Nephron progenitor cell (in vitro differentiated cells): ENCODE measurements at regions not wholly inside any gene's neighbourhood (a gene's known extent, or its start where the extent isn't known, plus 50 kb on each side); places are given as distances from the start of the nearest gene placed in this dataset.

Experiments used
- DNase-seq: peaks from one replicate; pipeline ENCODE4 v3.0.0; 2021
- H3K27ac Mint-ChIP-seq: 2 replicates; pipeline ENCODE4 v1.8.0; 2021; ENCODE audit warnings: mild to moderate bottlenecking, moderate library complexity, mixed read lengths
- H3K27me3 Mint-ChIP-seq: 2 replicates; pipeline ENCODE4 v1.8.0; 2021; ENCODE audit warnings: mild to moderate bottlenecking, low read depth, mixed read lengths; ENCODE audit not compliant: poor library complexity
- H3K36me3 Mint-ChIP-seq: 2 replicates; pipeline ENCODE4 v1.8.0; 2021; ENCODE audit warnings: low read depth, mixed read lengths
- H3K4me1 Mint-ChIP-seq: 2 replicates; pipeline ENCODE4 v1.8.0; 2021; ENCODE audit warnings: mixed read lengths
- H3K4me3 Mint-ChIP-seq: 2 replicates; pipeline ENCODE4 v1.8.0; 2021; ENCODE audit warnings: mild to moderate bottlenecking, moderate library complexity, mixed read lengths
- H3K9me3 Mint-ChIP-seq: 2 replicates; pipeline ENCODE4 v1.8.0; 2021; ENCODE audit warnings: mild to moderate bottlenecking, moderate library complexity, mixed read lengths
- TF ChIP-seq, protein P1 (sequence below): fragments of 200-600 bp; sonication (generic); IDR thresholded peaks from 2 replicates; pipeline ENCODE4 v1.5.0; 2021; ENCODE audit warnings: antibody characterized with exemption

DNA sequence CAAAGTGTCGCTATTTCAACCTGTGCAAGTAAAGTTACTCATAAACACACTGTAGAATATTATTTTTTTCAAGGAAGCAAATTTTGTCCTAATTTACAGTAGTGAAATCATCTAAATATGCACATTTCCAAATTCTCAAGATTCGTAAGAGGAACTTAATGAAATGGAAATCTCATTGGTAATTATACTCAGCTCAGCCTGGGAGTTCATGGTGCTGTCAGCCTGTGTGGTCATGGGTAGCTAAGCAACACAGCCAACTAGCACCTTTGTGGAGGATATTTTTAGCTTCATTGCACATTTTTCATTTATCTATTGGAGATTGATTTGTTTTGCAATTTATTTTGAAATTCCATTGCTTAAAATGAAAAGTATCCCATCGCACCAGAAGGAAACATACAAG, 975.7 kb upstream of the ZEB2 start:
- TF ChIP-seq, protein P1, sequence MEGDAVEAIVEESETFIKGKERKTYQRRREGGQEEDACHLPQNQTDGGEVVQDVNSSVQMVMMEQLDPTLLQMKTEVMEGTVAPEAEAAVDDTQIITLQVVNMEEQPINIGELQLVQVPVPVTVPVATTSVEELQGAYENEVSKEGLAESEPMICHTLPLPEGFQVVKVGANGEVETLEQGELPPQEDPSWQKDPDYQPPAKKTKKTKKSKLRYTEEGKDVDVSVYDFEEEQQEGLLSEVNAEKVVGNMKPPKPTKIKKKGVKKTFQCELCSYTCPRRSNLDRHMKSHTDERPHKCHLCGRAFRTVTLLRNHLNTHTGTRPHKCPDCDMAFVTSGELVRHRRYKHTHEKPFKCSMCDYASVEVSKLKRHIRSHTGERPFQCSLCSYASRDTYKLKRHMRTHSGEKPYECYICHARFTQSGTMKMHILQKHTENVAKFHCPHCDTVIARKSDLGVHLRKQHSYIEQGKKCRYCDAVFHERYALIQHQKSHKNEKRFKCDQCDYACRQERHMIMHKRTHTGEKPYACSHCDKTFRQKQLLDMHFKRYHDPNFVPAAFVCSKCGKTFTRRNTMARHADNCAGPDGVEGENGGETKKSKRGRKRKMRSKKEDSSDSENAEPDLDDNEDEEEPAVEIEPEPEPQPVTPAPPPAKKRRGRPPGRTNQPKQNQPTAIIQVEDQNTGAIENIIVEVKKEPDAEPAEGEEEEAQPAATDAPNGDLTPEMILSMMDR: no peak
- no peaks in the 10 kb centered on the region for H3K27me3 Mint-ChIP-seq
- peaks cover 15% of the 10 kb centered on the region for H3K36me3 Mint-ChIP-seq
- no peak overlapping the region for H3K4me3 Mint-ChIP-seq
- H3K4me1 Mint-ChIP-seq: peaks cover 5% of the 10 kb centered on the region
- H3K27ac Mint-ChIP-seq: no peak overlapping the region
- peaks cover 23% of the 10 kb centered on the region for H3K9me3 Mint-ChIP-seq
- no peak for DNase-seq

DNA sequence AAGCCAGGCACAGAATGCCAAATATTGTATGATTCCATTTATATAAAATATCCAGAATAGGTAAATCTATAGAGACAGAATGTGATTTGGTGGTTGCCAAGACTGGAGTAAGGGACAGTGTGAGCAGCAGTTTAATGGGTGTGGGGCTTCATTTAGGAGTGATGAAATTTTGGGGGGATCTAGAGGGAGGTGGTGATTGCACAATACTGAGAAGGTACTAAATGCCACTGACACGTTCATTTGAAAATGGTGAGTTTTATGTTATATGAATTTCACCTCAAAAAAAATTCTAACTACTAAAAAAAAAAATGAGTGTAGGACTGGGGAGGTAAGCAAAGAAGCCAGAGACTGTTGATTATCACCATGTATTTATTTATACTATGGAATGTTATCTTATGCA, 974.5 kb upstream of the ZEB2 start:
- Mint-ChIP-seq H3K9me3 (peaks cover 23% of the 10 kb centered on the region), H3K36me3 (peaks cover 15% of the 10 kb centered on the region), H3K4me3 (no peak overlapping the region), H3K4me1 (peaks cover 5% of the 10 kb centered on the region), H3K27me3 (no peaks in the 10 kb centered on the region), H3K27ac (no peak overlapping the region)
- no peak for DNase-seq
- TF ChIP-seq, protein P1: no peak

DNA sequence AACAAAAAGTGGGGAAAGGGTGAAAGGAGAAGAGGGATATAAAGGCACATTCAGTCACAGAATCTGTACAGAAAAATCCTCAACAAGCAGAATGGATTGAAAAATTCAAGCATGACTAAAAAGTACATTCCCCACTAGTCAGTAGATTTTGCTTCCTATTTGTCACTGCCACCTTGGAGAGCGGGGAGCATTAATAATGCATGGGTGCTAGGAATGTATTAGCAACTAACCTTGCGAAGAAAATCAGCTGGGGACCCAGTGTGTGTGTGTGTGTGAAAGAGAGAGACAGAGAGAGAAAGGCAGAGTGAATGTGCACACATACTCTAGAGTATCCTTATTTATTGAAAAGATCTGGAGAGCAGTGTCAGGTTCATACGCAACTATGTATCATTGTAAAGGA, 968.7 kb upstream of the ZEB2 start:
- H3K9me3 Mint-ChIP-seq: peaks cover 20% of the 10 kb centered on the region
- DNase-seq: no peak
- H3K36me3 Mint-ChIP-seq: peaks cover 15% of the 10 kb centered on the region
- H3K4me3 Mint-ChIP-seq: no peak overlapping the region
- no peaks in the 10 kb centered on the region for H3K4me1 Mint-ChIP-seq
- TF ChIP-seq, protein P1: no peak
- H3K27ac Mint-ChIP-seq: no peak overlapping the region
- no peaks in the 10 kb centered on the region for H3K27me3 Mint-ChIP-seq

DNA sequence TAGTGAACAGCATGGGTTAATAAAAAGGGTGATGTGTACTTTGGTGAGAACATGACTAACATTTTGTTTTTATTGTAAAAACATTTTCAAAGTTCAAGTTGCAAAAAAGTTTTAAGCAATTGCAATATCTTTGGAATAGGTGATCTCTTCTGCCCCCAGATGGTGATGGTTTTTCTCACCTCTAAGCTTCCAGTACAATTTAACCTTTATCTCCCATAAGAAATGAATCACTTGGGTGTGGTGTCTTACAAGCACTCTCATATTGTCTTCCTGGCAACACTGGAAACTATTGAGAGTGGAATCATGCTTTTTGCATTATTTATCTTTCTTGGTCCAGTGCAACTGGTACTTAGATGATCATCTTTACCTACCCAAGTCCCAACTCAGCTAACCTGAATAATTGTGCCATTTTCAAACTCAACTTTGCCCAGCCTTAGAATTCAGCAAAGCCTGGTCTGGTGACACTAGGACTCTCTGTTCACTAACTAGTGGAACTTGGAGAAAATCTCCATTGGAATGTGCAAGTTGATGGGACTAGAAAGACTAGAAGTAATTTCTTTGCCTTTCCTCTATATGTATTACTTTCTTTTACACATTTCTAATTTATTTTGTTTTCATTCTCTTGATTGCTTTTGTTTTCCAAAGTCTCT, 964.7 kb upstream of the ZEB2 start:
- DNase-seq: no peak
- Mint-ChIP-seq H3K9me3 (no peaks in the 10 kb centered on the region), H3K27ac (no peak overlapping the region), H3K27me3 (no peaks in the 10 kb centered on the region), H3K4me1 (no peaks in the 10 kb centered on the region), H3K36me3 (no peaks in the 10 kb centered on the region), H3K4me3 (no peak overlapping the region)
- TF ChIP-seq, protein P1: no peak

DNA sequence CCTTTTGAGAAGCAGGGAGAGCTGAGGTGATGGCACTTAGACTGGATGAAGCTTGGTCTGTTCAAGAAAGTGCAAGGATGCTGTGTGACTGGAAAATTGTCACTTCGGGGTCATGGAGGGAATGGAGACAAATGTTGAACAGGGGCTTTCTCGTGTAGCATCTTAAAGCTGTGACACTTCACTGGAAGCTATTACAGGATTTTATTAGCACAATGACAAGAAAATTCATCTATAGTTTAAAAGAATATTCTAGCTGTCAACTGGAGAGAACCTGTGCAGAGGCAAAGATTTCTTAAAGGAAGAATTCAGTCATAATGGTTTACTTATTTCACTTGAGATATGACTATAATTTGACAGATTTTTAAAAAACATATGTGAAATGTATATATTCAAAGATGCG, 963.9 kb upstream of the ZEB2 start:
- Mint-ChIP-seq H3K36me3 (no peaks in the 10 kb centered on the region), H3K27me3 (no peaks in the 10 kb centered on the region), H3K4me3 (no peak overlapping the region), H3K9me3 (no peaks in the 10 kb centered on the region), H3K27ac (no peak overlapping the region), H3K4me1 (no peaks in the 10 kb centered on the region)
- DNase-seq: no peak
- TF ChIP-seq, protein P1: no peak

DNA sequence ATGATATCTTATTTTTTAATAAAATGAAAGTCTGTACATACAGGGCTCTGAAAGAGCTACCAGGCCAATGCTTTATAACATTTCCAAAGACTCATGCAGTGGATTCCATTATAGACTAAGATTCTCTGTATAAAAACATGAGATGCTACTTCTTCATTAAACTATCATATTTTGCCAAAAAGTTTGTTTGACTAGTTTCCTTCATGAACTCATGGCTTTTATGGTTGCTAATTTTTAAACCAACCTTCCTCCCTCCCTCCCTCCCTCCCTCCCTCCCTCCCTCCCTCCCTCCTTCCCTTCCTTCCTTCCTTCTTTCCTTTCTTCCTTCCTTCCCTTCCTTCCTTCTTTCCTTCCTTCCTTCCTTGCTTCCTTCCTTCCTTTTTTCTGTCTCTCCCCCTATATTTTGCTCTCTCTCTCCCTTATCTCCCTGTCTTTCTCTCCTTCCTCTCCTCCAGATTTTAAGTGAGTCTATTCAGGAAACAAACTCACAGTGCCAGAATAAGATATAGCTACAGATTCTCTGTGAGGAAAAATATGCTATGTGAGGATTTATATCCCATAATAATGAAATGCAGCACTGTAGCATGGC, 961.5 kb upstream of the ZEB2 start:
- no peaks in the 10 kb centered on the region for H3K36me3 Mint-ChIP-seq
- H3K4me1 Mint-ChIP-seq: no peaks in the 10 kb centered on the region
- no peaks in the 10 kb centered on the region for H3K27me3 Mint-ChIP-seq
- TF ChIP-seq, protein P1: no peak
- no peak for DNase-seq
- no peak overlapping the region for H3K4me3 Mint-ChIP-seq
- peaks cover 6% of the 10 kb centered on the region for H3K9me3 Mint-ChIP-seq
- no peak overlapping the region for H3K27ac Mint-ChIP-seq
